ENCODE measurements at regions not wholly inside any gene's neighbourhood (a gene's known extent, or its start where the extent isn't known, plus 50 kb on each side); places are given as distances from the start of the nearest gene placed in this dataset.

GRCh38 chr7:136665878-136666509 lies 202.5 kb upstream of the CHRM2 start:
- TF ChIP-seq RFX5 (IDR thresholded peaks at IDR 0.05) = no peak
- TF ChIP-seq HDAC2 (IDR thresholded peaks at IDR 0.05) = no peak
- TF ChIP-seq CTCF (IDR thresholded peaks at IDR 0.05) = no peak
- TF ChIP-seq EP300 (IDR thresholded peaks at IDR 0.05) = no peak
- no peak for TF ChIP-seq SMC3 (IDR thresholded peaks at IDR 0.05)
